Transverse colon (tissue), 3 donors: ENCODE measurements at regions not wholly inside any gene's neighbourhood (a gene's known extent, or its start where the extent isn't known, plus 50 kb on each side); places are given as distances from the start of the nearest gene placed in this dataset.

ENCODE experiments used
- CTCF ChIP-seq, 5 experiments: fragments of 200-600 bp in 3 of 5; fragments of 450-650 bp in 2 of 5; sonication (generic) in 3 of 5; IDR thresholded peaks; 1 replicate in 2 of 5; 2 replicates in 3 of 5; pipeline ENCODE4 v1.5.1; 2016 to 2017; ENCODE audit warnings: antibody characterized with exemption in 5 of 5, inconsistent platforms in 3 of 5, mild to moderate bottlenecking in 2 of 5, moderate library complexity in 1 of 5
- EP300 ChIP-seq: sonication (generic); formaldehyde crosslinking; IDR thresholded peaks from one replicate; pipeline ENCODE4 v1.6.1; 2017; ENCODE audit warnings: antibody characterized with exemption, low read depth
- POLR2A ChIP-seq: fragments of 450-650 bp; IDR thresholded peaks from one replicate; pipeline ENCODE4 v1.6.1; 2016; ENCODE audit warnings: antibody characterized with exemption, mild to moderate bottlenecking, moderate library complexity

- TF ChIP-seq POLR2A (no peak), CTCF (IDR thresholded peaks at IDR 0.05) (no peak), EP300 (no peak)
These were observed 543.7 kb downstream of the ARAP2 start for GRCh38 chr4:35700663-35701062.
